ENCODE measurements at regions not wholly inside any gene's neighbourhood (a gene's known extent, or its start where the extent isn't known, plus 50 kb on each side); places are given as distances from the start of the nearest gene placed in this dataset.

- TF ChIP-seq CTCF (IDR thresholded peaks at IDR 0.05) (no peak), MAX (CRISPR knock-in tag; IDR thresholded peaks at IDR 0.05) (no peak), PREB (CRISPR knock-in tag; IDR thresholded peaks at IDR 0.05; ENCODE audit: borderline replicate concordance) (no peak), ZNF281 (CRISPR knock-in tag; IDR thresholded peaks at IDR 0.05) (no peak), MLX (CRISPR knock-in tag; IDR thresholded peaks at IDR 0.05) (no peak), AFF4 (CRISPR knock-in tag; IDR thresholded peaks at IDR 0.05; ENCODE audit: borderline replicate concordance) (no peak), SP1 (CRISPR knock-in tag; conservative IDR thresholded peaks at IDR 0.05) (no peak), MXD4 (CRISPR knock-in tag; IDR thresholded peaks at IDR 0.05; ENCODE audit: borderline replicate concordance) (no peak), ATF3 (CRISPR knock-in tag; conservative IDR thresholded peaks at IDR 0.05) (no peak), USF1 (CRISPR knock-in tag; IDR thresholded peaks at IDR 0.05) (no peak), ZBTB43 (CRISPR knock-in tag; IDR thresholded peaks at IDR 0.05) (no peak), ZNF416 (CRISPR knock-in tag; IDR thresholded peaks at IDR 0.05) (no peak), NFE2L1 (CRISPR knock-in tag; IDR thresholded peaks at IDR 0.05) (no peak), NR1H2 (CRISPR knock-in tag; IDR thresholded peaks at IDR 0.05) (no peak)
Measured at GRCh38 chr15:62942428-62942827, 100.1 kb upstream of the TPM1 start.
